HepG2 (cell line): ENCODE measurements at regions not wholly inside any gene's neighbourhood (a gene's known extent, or its start where the extent isn't known, plus 50 kb on each side); places are given as distances from the start of the nearest gene placed in this dataset.

ENCODE experiments used
- NR2F1 ChIP-seq, 2 experiments: fragments of 450-650 bp in 1 of 2; formaldehyde crosslinking in 1 of 2; IDR thresholded peaks; 2 replicates each; pipeline versions ENCODE4 v1.5.0 to v1.6.1; 2016 to 2020; ENCODE audit warnings: mild to moderate bottlenecking in 1 of 2, missing compliant biosample characterization in 1 of 2, missing genetic modification reagents in 1 of 2, moderate library complexity in 1 of 2
- ZNF24 ChIP-seq: fragments of 450-650 bp; IDR thresholded peaks from 2 replicates; pipeline ENCODE4 v1.6.1; 2017; ENCODE audit warnings: antibody characterized with exemption, mild to moderate bottlenecking

DNA sequence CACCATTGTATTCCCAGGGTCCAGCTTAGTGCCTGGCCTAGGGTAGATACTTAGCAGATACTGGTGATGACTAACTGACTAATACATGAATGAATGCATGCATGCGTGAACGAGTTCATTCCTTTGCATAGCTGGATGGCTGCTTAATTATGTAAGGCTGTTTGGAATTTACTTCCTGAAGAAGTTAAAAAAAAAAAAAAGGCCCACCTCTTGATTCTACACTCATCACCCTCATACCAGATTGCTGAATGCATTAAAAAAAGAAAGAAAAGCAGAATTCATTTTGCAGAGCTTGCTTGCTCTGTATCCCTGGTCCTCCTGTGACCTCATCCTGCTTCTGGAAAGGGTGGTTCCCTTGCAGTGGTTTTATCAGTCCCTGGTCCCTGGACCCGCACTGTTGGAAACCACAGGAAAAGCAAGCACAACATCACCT lies 277.6 kb upstream of the CFAP20DC start:
- TF ChIP-seq ZNF24 (no peak), NR2F1 (CRISPR knock-in tag; IDR thresholded peaks at IDR 0.05) (no peak)
